HG02981 (cell line): ENCODE measurements at regions not wholly inside any gene's neighbourhood (a gene's known extent, or its start where the extent isn't known, plus 50 kb on each side); places are given as distances from the start of the nearest gene placed in this dataset.

Experiments used
- ATAC-seq: cut with Tn5 transposase; IDR thresholded peaks from one replicate; pipeline ENCODE4 v1.9.1; 2021; ENCODE audit warnings: mild to moderate bottlenecking, moderate library complexity; ENCODE audit not compliant: unreplicated experiment

GRCh38 chr9:129403779-129404620 is 216.9 kb downstream of the C9orf50 start:
- no peak for ATAC-seq

GRCh38 chr9:129402931-129403778 is 217.7 kb downstream of the C9orf50 start:
- no peak for ATAC-seq

- ATAC-seq: no peak
These were observed 218.5 kb downstream of the C9orf50 start for GRCh38 chr9:129402371-129402739.

- ATAC-seq: no peak
These were observed 219.1 kb downstream of the C9orf50 start for GRCh38 chr9:129401623-129402370.

GRCh38 chr9:129400971-129401622 is 219.8 kb downstream of the C9orf50 start:
- no peak for ATAC-seq

GRCh38 chr9:129400001-129400970 is 220.6 kb downstream of the C9orf50 start:
- ATAC-seq: no peak

GRCh38 chr9:129399634-129399990 is 221.3 kb downstream of the C9orf50 start:
- no peak for ATAC-seq

GRCh38 chr9:129398961-129399633 is 221.0 kb upstream of the IER5L start:
- ATAC-seq: no peak

GRCh38 chr9:129398101-129398960 is 220.3 kb upstream of the IER5L start:
- no peak for ATAC-seq

- ATAC-seq: no peak
These were observed 219.3 kb upstream of the IER5L start for GRCh38 chr9:129397335-129397734.

GRCh38 chr9:129396365-129396708 is 218.3 kb upstream of the IER5L start:
- ATAC-seq: no peak

- no peak for ATAC-seq
These were observed 217.7 kb upstream of the IER5L start for GRCh38 chr9:129395633-129396364.

GRCh38 chr9:129394886-129395279 is 216.8 kb upstream of the IER5L start:
- ATAC-seq: no peak

GRCh38 chr9:129394061-129394885 is 216.2 kb upstream of the IER5L start:
- ATAC-seq: no peak

GRCh38 chr9:129393064-129393463 is 215.0 kb upstream of the IER5L start:
- ATAC-seq: no peak

- no peak for ATAC-seq
These were observed 214.1 kb upstream of the IER5L start for GRCh38 chr9:129392093-129392541.

GRCh38 chr9:129391221-129391661 is 213.2 kb upstream of the IER5L start:
- no peak for ATAC-seq
